GM19438 (cell line): ENCODE measurements at regions not wholly inside any gene's neighbourhood (a gene's known extent, or its start where the extent isn't known, plus 50 kb on each side); places are given as distances from the start of the nearest gene placed in this dataset.

Experiments
- ATAC-seq: cut with Tn5 transposase; IDR thresholded peaks from one replicate; pipeline ENCODE4 v1.9.1; 2021; ENCODE audit warnings: low read depth; ENCODE audit not compliant: unreplicated experiment

GRCh38 chr20:52823303-52823702 is 148.9 kb upstream of the TSHZ2 start:
- ATAC-seq: no peak

- ATAC-seq: no peak
These were observed 151.4 kb upstream of the TSHZ2 start for GRCh38 chr20:52820641-52821292.

- no peak for ATAC-seq
These were observed 153.7 kb upstream of the TSHZ2 start for GRCh38 chr20:52818491-52818890.

DNA sequence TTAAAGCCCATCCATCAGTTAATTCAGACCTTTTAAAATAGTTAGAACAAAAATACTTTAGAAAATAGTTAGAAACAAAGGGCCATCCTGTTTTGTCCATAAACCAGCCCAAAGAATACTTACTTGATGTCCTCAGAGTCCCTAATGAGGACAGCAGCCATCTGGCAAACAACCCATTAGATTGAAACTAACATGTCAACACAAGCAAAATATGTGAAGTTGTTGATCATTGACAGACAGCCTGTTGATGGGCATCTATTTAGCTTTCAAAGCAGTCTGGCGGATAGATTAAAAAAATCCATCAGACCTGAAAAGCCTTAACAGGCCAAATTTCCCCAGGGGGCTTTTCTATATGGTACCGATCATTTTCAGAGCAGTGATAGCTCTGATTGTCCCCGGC is 154.2 kb upstream of the TSHZ2 start:
- ATAC-seq: no peak

- ATAC-seq: no peak
These were observed 154.6 kb upstream of the TSHZ2 start for GRCh38 chr20:52817511-52817910.

DNA sequence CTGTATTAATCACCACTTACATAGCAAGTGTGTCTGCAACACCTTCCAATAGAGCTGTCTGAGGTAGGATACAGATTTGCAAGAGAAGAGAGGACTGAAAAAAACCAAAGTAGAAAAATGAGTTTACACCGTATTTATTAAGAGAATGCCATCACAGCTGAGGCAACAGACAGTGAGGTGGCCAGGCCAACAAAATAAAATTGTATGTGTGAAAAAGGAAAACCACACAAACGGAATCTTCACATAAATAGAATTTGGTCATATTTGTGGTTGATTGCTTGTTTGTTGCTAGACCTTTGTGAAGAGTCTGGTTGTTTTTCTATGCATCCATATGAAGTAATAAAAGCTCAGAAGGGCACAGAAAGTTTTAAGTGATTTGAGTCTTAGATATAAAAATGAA is 157.8 kb upstream of the TSHZ2 start:
- no peak for ATAC-seq

DNA sequence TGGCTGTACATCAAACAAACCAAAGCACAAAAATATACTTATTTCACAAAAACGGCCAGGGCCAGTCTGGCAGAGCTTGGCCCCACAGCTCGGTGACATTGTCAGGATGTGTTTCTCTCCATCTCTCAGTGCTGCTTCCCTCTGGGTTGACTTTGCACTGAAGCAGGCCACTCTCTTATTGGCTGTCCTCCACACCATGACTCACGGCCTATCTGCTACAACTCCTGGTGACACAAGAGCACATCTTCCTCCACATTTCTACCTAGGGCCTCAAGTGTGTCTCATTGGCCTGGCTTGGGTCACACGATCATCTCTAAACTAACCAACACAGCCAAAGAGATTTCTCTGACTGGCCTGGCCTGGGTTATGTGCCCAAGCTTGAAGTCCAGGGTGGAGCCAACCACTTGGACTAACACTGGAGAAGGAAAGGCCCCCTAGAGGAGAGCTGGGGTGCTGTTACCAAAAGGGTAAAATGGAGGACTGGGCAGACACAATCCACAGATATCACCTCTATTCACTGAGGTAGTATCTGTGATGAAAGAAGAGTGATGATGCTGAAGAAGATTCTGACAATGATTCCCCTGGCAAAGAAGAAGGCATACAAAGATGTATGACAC is 159.8 kb upstream of the TSHZ2 start:
- no peak for ATAC-seq

- ATAC-seq: no peak
These were observed 163.2 kb upstream of the TSHZ2 start for GRCh38 chr20:52809003-52809402.

GRCh38 chr20:52806918-52807317 is 165.2 kb upstream of the TSHZ2 start:
- no peak for ATAC-seq

- no peak for ATAC-seq
These were observed 166.3 kb upstream of the TSHZ2 start for GRCh38 chr20:52805843-52806242.

DNA sequence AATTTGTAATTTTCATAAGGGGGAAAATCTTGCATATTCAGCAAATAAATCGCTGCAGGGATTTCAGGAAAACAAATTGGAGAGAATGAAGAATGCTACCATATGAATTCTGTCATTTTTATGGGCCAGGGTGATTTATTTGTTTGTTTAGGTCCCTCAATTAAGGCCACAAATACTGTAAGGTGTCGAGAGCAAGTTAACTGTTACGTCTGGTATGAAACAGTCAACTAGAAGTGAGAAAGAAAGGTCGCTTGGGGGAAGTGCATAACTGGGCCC is 166.9 kb upstream of the TSHZ2 start:
- ATAC-seq: no peak

- no peak for ATAC-seq
These were observed 167.5 kb upstream of the TSHZ2 start for GRCh38 chr20:52804497-52805295.

DNA sequence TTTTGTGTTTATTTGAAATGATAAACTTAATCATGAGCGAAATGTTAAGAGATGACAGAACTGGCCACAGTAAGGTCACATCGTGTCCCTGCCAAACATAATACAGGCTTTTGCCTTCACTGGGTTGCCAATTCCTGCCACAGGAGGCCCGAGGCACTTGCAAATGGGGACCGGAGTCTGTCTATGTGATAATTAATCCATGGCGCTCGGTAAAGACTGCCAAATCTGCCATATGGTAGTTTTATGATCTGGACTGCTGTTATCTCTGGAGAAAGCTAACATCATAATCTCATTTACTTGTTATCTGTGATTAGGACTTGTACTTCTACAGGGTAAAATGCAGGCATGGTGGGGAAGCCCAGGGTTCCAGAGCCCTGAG is 170.5 kb upstream of the TSHZ2 start:
- ATAC-seq: no peak

DNA sequence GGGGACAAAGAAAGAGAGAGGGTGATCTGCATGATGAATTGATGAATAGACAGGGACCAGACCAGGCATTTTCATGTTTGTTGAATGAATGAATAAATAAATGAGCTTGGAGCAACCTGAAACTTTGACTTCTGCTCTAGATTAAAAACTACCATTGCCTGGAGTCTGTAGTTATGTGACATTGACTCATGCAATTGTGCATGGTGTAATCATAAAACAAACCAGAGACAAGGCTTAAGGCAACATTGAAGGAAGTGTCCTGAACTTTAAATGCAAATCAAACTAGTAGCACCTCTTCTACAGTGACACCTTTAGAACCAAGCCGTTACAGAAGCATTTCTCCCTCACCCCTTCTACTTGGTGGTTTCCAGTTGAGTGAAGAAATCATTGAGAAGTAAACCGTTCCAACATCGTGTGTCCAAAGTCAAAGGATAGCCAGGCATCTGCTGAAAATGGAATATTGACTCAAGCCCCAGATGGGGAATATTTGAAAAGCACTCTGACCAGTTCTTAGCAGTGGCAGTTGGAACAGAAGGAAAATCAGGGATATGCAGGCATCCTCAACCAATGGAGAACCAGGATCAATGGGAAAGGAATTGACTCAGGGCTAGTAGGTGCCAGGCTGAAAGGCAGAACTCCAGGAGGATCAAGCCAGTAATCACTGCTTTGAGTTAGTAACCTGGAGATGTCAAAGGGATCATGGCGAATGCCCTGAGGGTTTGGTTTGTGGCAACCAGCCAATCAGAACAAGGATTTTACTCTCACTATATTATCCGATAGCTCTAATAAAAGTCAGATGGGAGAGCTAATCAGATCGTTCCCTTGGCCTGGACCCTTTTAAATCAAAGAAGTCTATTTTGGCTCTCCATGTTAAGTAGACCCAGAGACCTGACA is 171.2 kb upstream of the TSHZ2 start:
- ATAC-seq: no peak

GRCh38 chr20:52799130-52799529 is 173.0 kb upstream of the TSHZ2 start:
- no peak for ATAC-seq

DNA sequence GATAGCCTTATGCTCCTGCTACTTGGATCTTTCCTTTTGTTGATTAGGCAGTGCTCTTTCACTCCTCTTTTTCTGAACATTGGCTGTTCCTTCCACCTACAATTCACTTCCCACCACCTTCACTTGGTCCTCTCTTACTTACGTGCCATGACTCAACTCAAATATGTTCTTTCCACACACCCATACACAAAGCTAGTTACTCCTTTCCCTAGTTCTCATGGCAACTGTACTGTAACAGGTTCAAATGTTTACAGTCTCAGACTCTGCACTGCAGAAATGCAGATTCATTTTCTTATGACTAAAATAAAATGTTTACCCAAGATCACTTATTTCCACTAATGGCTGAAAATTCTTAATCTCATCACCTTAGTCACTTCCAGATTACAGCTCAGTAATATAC is 174.0 kb upstream of the TSHZ2 start:
- no peak for ATAC-seq

DNA sequence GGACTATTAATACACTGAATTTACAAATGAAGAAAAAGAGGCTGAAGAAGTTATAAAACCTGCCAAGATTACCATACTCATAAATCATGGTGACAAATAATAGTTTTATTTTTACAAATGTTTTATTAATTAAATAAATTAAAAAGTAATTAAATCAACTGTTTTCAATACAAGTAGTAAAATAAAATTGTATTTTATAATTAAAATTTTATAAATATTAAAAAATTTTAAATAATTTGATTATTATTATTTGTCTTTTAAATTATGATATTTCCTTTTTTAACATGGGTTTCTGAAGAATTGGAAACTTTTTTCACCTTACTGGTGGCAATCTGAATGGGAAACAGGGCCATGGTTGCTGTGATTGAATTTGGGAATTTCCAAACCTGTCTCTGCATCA is 177.3 kb upstream of the TSHZ2 start:
- ATAC-seq: no peak

DNA sequence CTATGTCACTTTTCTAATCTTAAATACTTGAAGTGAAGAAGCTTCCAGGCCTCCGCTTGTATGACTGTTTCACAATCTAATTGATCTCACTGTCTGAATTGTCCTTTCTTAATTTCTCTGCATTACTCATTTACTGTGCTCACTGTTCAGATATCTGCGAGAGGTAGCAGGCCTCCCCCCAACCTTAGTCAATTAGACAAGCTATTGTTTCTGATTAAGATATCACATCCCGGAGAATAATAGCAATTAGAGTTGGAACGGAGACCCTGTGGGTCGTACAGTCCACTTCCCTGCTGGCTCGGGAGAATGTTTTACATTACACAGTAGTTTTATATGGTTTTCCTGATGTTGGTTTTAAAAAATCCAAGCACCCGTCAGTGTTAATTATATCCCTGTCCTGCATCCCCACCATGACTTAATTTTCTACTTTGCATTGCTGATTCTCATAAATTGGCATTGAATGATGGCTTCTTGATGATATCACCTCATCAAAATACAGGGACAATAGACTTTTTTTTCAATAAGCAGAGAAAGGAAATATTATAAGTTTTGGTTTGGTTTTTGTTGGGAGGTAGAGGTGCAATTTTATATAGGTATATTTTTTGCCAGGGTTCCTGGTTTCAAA is 178.7 kb upstream of the TSHZ2 start:
- ATAC-seq: no peak

DNA sequence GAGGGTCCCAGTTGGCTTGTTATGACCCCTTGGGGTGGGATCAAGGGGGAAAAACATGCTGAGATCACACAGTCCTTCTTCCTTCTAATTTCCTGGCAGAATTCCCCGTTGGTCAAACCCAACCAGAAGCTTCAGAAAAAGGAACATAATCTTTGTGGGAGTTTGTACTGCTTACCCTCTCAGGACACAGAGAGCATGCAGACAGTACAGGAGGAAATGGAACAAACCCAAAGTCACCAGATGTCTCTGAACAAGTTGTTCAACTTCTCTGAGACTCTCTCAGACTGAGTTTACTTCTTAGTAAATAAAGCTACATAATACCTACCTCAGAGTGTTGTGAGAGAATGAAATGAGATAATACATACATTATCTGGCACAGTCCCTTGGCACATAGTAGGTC is 181.1 kb upstream of the TSHZ2 start:
- ATAC-seq: no peak

DNA sequence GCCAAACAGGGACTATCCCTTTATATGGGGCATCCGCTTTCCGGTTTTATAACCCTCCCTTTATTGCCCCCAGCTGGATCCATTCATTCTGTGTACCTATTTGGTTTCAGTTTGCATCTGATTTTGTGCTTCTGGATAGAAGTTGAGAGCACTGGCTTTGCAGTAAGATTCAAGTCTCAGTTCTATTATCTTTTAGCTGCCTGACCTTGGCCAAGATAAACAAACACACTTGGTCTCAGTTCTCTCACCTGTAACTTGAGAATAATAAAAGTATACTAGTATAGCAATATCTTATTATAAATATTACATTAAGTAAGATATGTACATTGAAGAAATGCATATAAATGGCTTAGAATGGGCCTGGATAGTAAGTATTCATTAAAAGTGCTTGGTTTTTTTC is 182.4 kb upstream of the TSHZ2 start:
- ATAC-seq: no peak

DNA sequence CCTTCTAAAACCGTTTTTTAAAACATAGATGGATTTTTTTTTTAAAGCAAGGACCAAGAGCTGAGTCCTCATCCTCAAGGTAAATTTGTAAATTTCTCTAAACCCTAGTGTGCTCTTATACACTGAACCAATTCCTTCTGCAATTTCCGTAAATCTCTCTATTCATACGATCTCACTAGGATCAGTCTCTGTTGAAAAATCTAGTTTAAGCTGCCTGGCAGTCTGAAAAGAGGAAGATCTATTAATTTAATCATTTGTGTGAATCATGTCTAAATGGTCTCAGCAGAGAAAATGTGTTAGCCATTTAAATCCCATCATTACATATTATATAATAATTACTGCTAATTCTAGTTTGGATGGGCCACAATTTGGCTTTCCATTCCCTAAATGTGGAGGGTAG is 184.2 kb upstream of the TSHZ2 start:
- no peak for ATAC-seq
